Omental fat pad (tissue), 3 donors: ENCODE measurements at regions not wholly inside any gene's neighbourhood (a gene's known extent, or its start where the extent isn't known, plus 50 kb on each side); places are given as distances from the start of the nearest gene placed in this dataset.

Source experiments
- ATAC-seq: fragments of 150-250 bp; one replicate; pipeline ENCODE4 v1.9.1; 2016; ENCODE audit warnings: mild to moderate bottlenecking, moderate library complexity; ENCODE audit not compliant: low FRiP score
- DNase-seq: peaks from one replicate; pipeline ENCODE4 v3.0.0-alpha.2; 2019; ENCODE audit warnings: low spot score
- CTCF ChIP-seq, 3 donors: fragments of 450-650 bp; IDR thresholded peaks; one replicate each; pipeline ENCODE4 v1.5.1; 2016 to 2017; ENCODE audit warnings: antibody characterized with exemption in 3 of 3, mild to moderate bottlenecking in 3 of 3, moderate library complexity in 2 of 3

GRCh38 chrX:138006180-138006579 is 440.3 kb downstream of the ZIC3 start:
- TF ChIP-seq CTCF (IDR thresholded peaks at IDR 0.05) = no peak
- DNase-seq (no peak), ATAC-seq (no peak)

- DNase-seq = no peak
- no peak for ATAC-seq
- TF ChIP-seq CTCF (IDR thresholded peaks at IDR 0.05) = no peak
These were observed 442.4 kb downstream of the ZIC3 start for GRCh38 chrX:138008281-138008680.

GRCh38 chrX:138011468-138011867 is 445.5 kb downstream of the ZIC3 start:
- TF ChIP-seq CTCF (IDR thresholded peaks at IDR 0.05) = no peak
- DNase-seq (no peak), ATAC-seq (no peak)

GRCh38 chrX:138014577-138014976 is 448.6 kb downstream of the ZIC3 start:
- no peak for TF ChIP-seq CTCF (IDR thresholded peaks at IDR 0.05)
- no peak for DNase-seq
- no peak for ATAC-seq

- DNase-seq = no peak
- no peak for TF ChIP-seq CTCF (IDR thresholded peaks at IDR 0.05)
- ATAC-seq = no peak
These were observed 452.3 kb downstream of the ZIC3 start for GRCh38 chrX:138018145-138018799.

GRCh38 chrX:138020941-138021340 is 455.0 kb downstream of the ZIC3 start:
- DNase-seq = no peak
- TF ChIP-seq CTCF (IDR thresholded peaks at IDR 0.05) = no peak
- ATAC-seq = no peak

- DNase-seq (no peak), ATAC-seq (no peak)
- TF ChIP-seq CTCF (IDR thresholded peaks at IDR 0.05) = no peak
These were observed 460.3 kb downstream of the ZIC3 start for GRCh38 chrX:138026211-138026610.
